ENCODE measurements at regions not wholly inside any gene's neighbourhood (a gene's known extent, or its start where the extent isn't known, plus 50 kb on each side); places are given as distances from the start of the nearest gene placed in this dataset.

GRCh38 chr10:120300513-120300912, 156.5 kb upstream of the PLPP4 start:
- no peak for DNase-seq

- DNase-seq = no peak
Measured at GRCh38 chr10:120308589-120308988, 148.4 kb upstream of the PLPP4 start.

GRCh38 chr10:120313715-120314114, 143.3 kb upstream of the PLPP4 start:
- no peak for DNase-seq

- DNase-seq = no peak
Measured at GRCh38 chr10:120314442-120314841, 142.6 kb upstream of the PLPP4 start.

GRCh38 chr10:120318862-120319261, 138.2 kb upstream of the PLPP4 start:
- no peak for DNase-seq

GRCh38 chr10:120327675-120328074, 129.4 kb upstream of the PLPP4 start:
- DNase-seq = no peak

GRCh38 chr10:120328647-120329046, 128.4 kb upstream of the PLPP4 start:
- DNase-seq = no peak

- DNase-seq = no peak
Measured at GRCh38 chr10:120335553-120335952, 121.5 kb upstream of the PLPP4 start.

- DNase-seq = no peak
Measured at GRCh38 chr10:120336306-120336910, 120.6 kb upstream of the PLPP4 start.

- DNase-seq = peak; percentile 67
Measured at GRCh38 chr10:120336911-120337540, 120.0 kb upstream of the PLPP4 start.

GRCh38 chr10:120342115-120342714, 114.8 kb upstream of the PLPP4 start:
- DNase-seq = no peak

GRCh38 chr10:120345186-120345585, 111.8 kb upstream of the PLPP4 start:
- no peak for DNase-seq

GRCh38 chr10:120347644-120348043, 109.4 kb upstream of the PLPP4 start:
- no peak for DNase-seq

GRCh38 chr10:120349069-120349468, 108.0 kb upstream of the PLPP4 start:
- no peak for DNase-seq

- no peak for DNase-seq
Measured at GRCh38 chr10:120355425-120355824, 101.6 kb upstream of the PLPP4 start.

GRCh38 chr10:120360571-120360970, 96.5 kb upstream of the PLPP4 start:
- DNase-seq = no peak

GRCh38 chr10:120365872-120366271, 91.2 kb upstream of the PLPP4 start:
- no peak for DNase-seq

- no peak for DNase-seq
Measured at GRCh38 chr10:120367341-120367740, 89.7 kb upstream of the PLPP4 start.

GRCh38 chr10:120368338-120368737, 88.7 kb upstream of the PLPP4 start:
- no peak for DNase-seq

GRCh38 chr10:120368927-120369326, 88.1 kb upstream of the PLPP4 start:
- no peak for DNase-seq

GRCh38 chr10:120369856-120370276, 87.2 kb upstream of the PLPP4 start:
- DNase-seq = no peak

GRCh38 chr10:120371856-120372255, 85.2 kb upstream of the PLPP4 start:
- DNase-seq = no peak

GRCh38 chr10:120372917-120373316, 84.1 kb upstream of the PLPP4 start:
- DNase-seq = no peak

- DNase-seq = no peak
Measured at GRCh38 chr10:120375666-120376065, 81.4 kb upstream of the PLPP4 start.

GRCh38 chr10:120381931-120382330, 75.1 kb upstream of the PLPP4 start:
- DNase-seq = no peak
